MCF 10A (cell line): ENCODE measurements at regions not wholly inside any gene's neighbourhood (a gene's known extent, or its start where the extent isn't known, plus 50 kb on each side); places are given as distances from the start of the nearest gene placed in this dataset.

Source experiments
- BruUV-seq: library from RNA; stranded (reverse); fragments of 400-500 nt; replicated peaks from 2 replicates; lab custom pipeline; 2021; lab: Mats Ljungman, UMichigan
- CTCF ChIA-PET: fragments of 300-600 bp; sonication (Branson Sonifier 250); formaldehyde crosslinking; extraction: SDS; loops from one replicate; lab custom pipeline; 2021; ENCODE audit warnings: antibody characterized with exemption, inconsistent platforms; lab: Yijun Ruan, JAX
- POLR2A ChIA-PET: fragments of 300-600, 350-650 bp; sonication (Branson Sonifier 250); formaldehyde crosslinking; extraction: SDS; loops from one replicate; lab custom pipeline; 2020; ENCODE audit warnings: antibody characterized with exemption, inconsistent platforms; lab: Yijun Ruan, JAX
- DNase-seq: peaks from one replicate; pipeline ENCODE4 v3.0.0-alpha.2; 2018; ENCODE audit not compliant: unreplicated experiment
- H3K27ac Mint-ChIP-seq: one replicate; pipeline ENCODE4 v1.8.0; 2022; ENCODE audit warnings: mild to moderate bottlenecking, low read depth, mixed read lengths; ENCODE audit not compliant: unreplicated experiment
- H3K27me3 Mint-ChIP-seq: one replicate; pipeline ENCODE4 v1.8.0; 2022; ENCODE audit warnings: mixed read lengths; ENCODE audit not compliant: insufficient read depth, unreplicated experiment
- H3K36me3 Mint-ChIP-seq: one replicate; pipeline ENCODE4 v1.8.0; 2022; ENCODE audit warnings: mild to moderate bottlenecking, moderate library complexity, mixed read lengths; ENCODE audit not compliant: insufficient read depth, unreplicated experiment
- H3K4me1 Mint-ChIP-seq: one replicate; pipeline ENCODE4 v1.8.0; 2022; ENCODE audit warnings: mixed read lengths; ENCODE audit not compliant: insufficient read depth, unreplicated experiment
- H3K4me3 Mint-ChIP-seq: one replicate; pipeline ENCODE4 v1.8.0; 2022; ENCODE audit warnings: mild to moderate bottlenecking, moderate library complexity, mixed read lengths; ENCODE audit not compliant: unreplicated experiment
- H3K9me3 Mint-ChIP-seq: one replicate; pipeline ENCODE4 v1.8.0; 2022; ENCODE audit warnings: mixed read lengths; ENCODE audit not compliant: unreplicated experiment
- CTCF ChIP-seq: fragments of 200-600 bp; IDR thresholded peaks from one replicate; pipeline ENCODE4 v1.8.0; 2022; ENCODE audit warnings: antibody characterized with exemption, mild to moderate bottlenecking; ENCODE audit not compliant: unreplicated experiment
- intact Hi-C: fragments of 100-400 bp; cut with micrococcal nuclease; formaldehyde crosslinking; loops from 2 replicates; pipeline ENCODE4 v1.14.1; 2022

- intact Hi-C loops = no loop called here
Measured at GRCh38 chr15:94086341-94086740, 145.0 kb upstream of the MCTP2 start.

GRCh38 chr15:94083467-94084052 is 147.8 kb upstream of the MCTP2 start:
- POLR2A ChIA-PET = no interaction called here
- no peaks in the 10 kb centered on the region for H3K9me3 Mint-ChIP-seq
- H3K4me1 Mint-ChIP-seq = peaks cover 25% of the 10 kb centered on the region
- H3K27me3 Mint-ChIP-seq = no peaks in the 10 kb centered on the region
- TF ChIP-seq CTCF = no peak
- no peak overlapping the region for H3K4me3 Mint-ChIP-seq
- intact Hi-C loops = no loop called here
- peak; percentile 75 for DNase-seq
- H3K36me3 Mint-ChIP-seq = no peaks in the 10 kb centered on the region
- CTCF ChIA-PET = interaction anchor here (0.6 to 1.2 kb wide), 4 partner anchors 11 to 996 kb away, joined by 3 to 5 read pairs (median 4); no protein-coding TSS in a partner anchor
- no TSS peak for BruUV-seq
- H3K27ac Mint-ChIP-seq = peak overlapping the region; percentile 4

More at GRCh38 chr15:94086341-94086740, 145.0 kb upstream of the MCTP2 start:
- no peaks in the 10 kb centered on the region for H3K27me3 Mint-ChIP-seq
- peak; percentile 31 for DNase-seq
- no peak overlapping the region for H3K27ac Mint-ChIP-seq
- no peaks in the 10 kb centered on the region for H3K9me3 Mint-ChIP-seq
- no peak for TF ChIP-seq CTCF
- H3K4me3 Mint-ChIP-seq = no peak overlapping the region
- CTCF ChIA-PET = interaction anchor here (0.6 to 1.0 kb wide), 3 partner anchors 23 to 1051 kb away, joined by 3 read pairs; no protein-coding TSS in a partner anchor
- no TSS peak for BruUV-seq
- POLR2A ChIA-PET = interaction anchor here (0.7 kb wide), 1 partner anchor 13 kb away, joined by 3 read pairs; no protein-coding TSS in a partner anchor
- H3K4me1 Mint-ChIP-seq = peaks cover 16% of the 10 kb centered on the region
- H3K36me3 Mint-ChIP-seq = no peaks in the 10 kb centered on the region

GRCh38 chr15:94081829-94082228 is 149.5 kb upstream of the MCTP2 start:
- intact Hi-C loops = no loop called here
- CTCF ChIA-PET = interaction anchor here (1.1 to 2.2 kb wide), 2 partner anchors 36 to 38 kb away, joined by 3 to 10 read pairs; no protein-coding TSS in a partner anchor
- DNase-seq = peak; percentile 68
- H3K27ac Mint-ChIP-seq = no peak overlapping the region
- H3K4me1 Mint-ChIP-seq = peaks cover 25% of the 10 kb centered on the region
- H3K9me3 Mint-ChIP-seq = no peaks in the 10 kb centered on the region
- no peaks in the 10 kb centered on the region for H3K27me3 Mint-ChIP-seq
- H3K4me3 Mint-ChIP-seq = peak overlapping the region; percentile 40
- no peak for TF ChIP-seq CTCF
- no peaks in the 10 kb centered on the region for H3K36me3 Mint-ChIP-seq
- no TSS peak for BruUV-seq
- POLR2A ChIA-PET = no interaction called here

GRCh38 chr15:94080989-94081605 is 150.3 kb upstream of the MCTP2 start:
- Mint-ChIP-seq H3K4me1 (peaks cover 25% of the 10 kb centered on the region), H3K27me3 (no peaks in the 10 kb centered on the region), H3K27ac (no peak overlapping the region), H3K9me3 (no peaks in the 10 kb centered on the region), H3K4me3 (peak overlapping the region; percentile 70), H3K36me3 (no peaks in the 10 kb centered on the region)
- BruUV-seq = no TSS peak
- ChIA-PET POLR2A (interaction anchor here (0.6 to 2.6 kb wide), 6 partner anchors 14 to 1052 kb away, joined by 3 to 9 read pairs (median 4); partner anchors contain the start of gene MCTP2), CTCF (interaction anchor here (0.6 to 2.2 kb wide), 4 partner anchors 36 to 735 kb away, joined by 3 to 10 read pairs (median 4); no protein-coding TSS in a partner anchor)
- DNase-seq = peak; percentile 16
- intact Hi-C loops = no loop called here
- no peak for TF ChIP-seq CTCF
